Body of pancreas (tissue), 4 donors: ENCODE measurements at regions not wholly inside any gene's neighbourhood (a gene's known extent, or its start where the extent isn't known, plus 50 kb on each side); places are given as distances from the start of the nearest gene placed in this dataset.

ENCODE experiments used
- ATAC-seq: fragments of 150-250 bp; one replicate; pipeline ENCODE4 v1.9.1; 2016
- DNase-seq, 4 donors: peaks; one replicate each; pipeline ENCODE4 v3.0.0-alpha.2; 2019
- H3K27ac ChIP-seq, 4 donors: fragments of 200-600 bp; sonication (generic); 1 replicate in 3 of 4; 2 replicates in 1 of 4; pipeline versions ENCODE4 v1.5.1 to v1.6.1; 2016 to 2019; ENCODE audit warnings: mild to moderate bottlenecking in 1 of 4, mixed read lengths in 1 of 4, moderate library complexity in 1 of 4
- H3K27me3 ChIP-seq, 2 donors: fragments of 200-600 bp; sonication (generic); one replicate each; pipeline ENCODE4 v1.6.0; 2016; ENCODE audit warnings: mild to moderate bottlenecking in 1 of 2
- H3K36me3 ChIP-seq, 2 donors: fragments of 200-600 bp; sonication (generic); replicated peaks in 1 of 2; 2 replicates each; pipeline ENCODE4 v1.5.1; 2016; ENCODE audit warnings: low read depth in 2 of 2; ENCODE audit not compliant: insufficient read depth in 1 of 2
- H3K4me1 ChIP-seq: fragments of 200-600 bp; sonication (generic); one replicate; pipeline ENCODE4 v1.6.0; 2016
- H3K4me3 ChIP-seq, 2 donors: fragments of 200-600 bp; sonication (generic); 1 replicate in 1 of 2; 2 replicates in 1 of 2; pipeline ENCODE4 v1.5.1; 2016 to 2019
- H3K9me3 ChIP-seq, 3 donors: fragments of 200-600 bp; sonication (generic); 1 replicate in 2 of 3; 2 replicates in 1 of 3; pipeline ENCODE4 v1.5.1; 2016
- CTCF ChIP-seq, 7 experiments: fragments of 450-650 bp in 4 of 7; fragments of 200-600 bp in 3 of 7; sonication (generic) in 3 of 7; IDR thresholded peaks; one replicate each; pipeline ENCODE4 v1.5.1; 2016 to 2019; ENCODE audit warnings: antibody characterized with exemption in 7 of 7
- POLR2A ChIP-seq, 3 donors: fragments of 450-650 bp; IDR thresholded peaks; one replicate each; pipeline ENCODE4 v1.6.1; 2016; ENCODE audit warnings: antibody characterized with exemption in 3 of 3, mild to moderate bottlenecking in 2 of 3
- WGBS, 2 donors: methylation state at CpG; one replicate each; pipeline ENCODE4 v1.1.5; 2017; 5-methylcytosine and 5-hydroxymethylcytosine counted together
- intact Hi-C: fragments of 100-400 bp; cut with DNase I; formaldehyde crosslinking; loops from one replicate; pipeline ENCODE4 v1.15.1; 2023

GRCh38 chr16:73473713-73474112 is 425.8 kb upstream of the ZFHX3 start:
- Histone ChIP-seq H3K27ac (no peak overlapping the region), H3K36me3 (no peaks in the 10 kb centered on the region)
- 57 to 65% methylated on average over 3 of the region's 3 CpGs for WGBS, 2 donors

GRCh38 chr16:73464834-73465233 is 416.9 kb upstream of the ZFHX3 start:
- Histone ChIP-seq H3K27me3 (peaks cover 0 to 4% of the 10 kb centered on the region in 2 donors), H3K27ac (no peak overlapping the region), H3K4me1 (no peaks in the 10 kb centered on the region), H3K9me3 (no peaks in the 10 kb centered on the region), H3K36me3 (no peaks in the 10 kb centered on the region), H3K4me3 (no peak overlapping the region)
- TF ChIP-seq POLR2A (IDR thresholded peaks at IDR 0.05): no peak
- intact Hi-C loops: no loop called here
- no peak for ATAC-seq
- no peak for DNase-seq
- WGBS, 2 donors: 76 to 94% methylated on average over 4 to 11 of the region's 11 CpGs

More at GRCh38 chr16:73473713-73474112, 425.8 kb upstream of the ZFHX3 start:
- Histone ChIP-seq H3K9me3 (no peaks in the 10 kb centered on the region), H3K4me1 (no peaks in the 10 kb centered on the region), H3K27me3 (no peaks in the 10 kb centered on the region), H3K4me3 (no peak overlapping the region)
- intact Hi-C loops: no loop called here
- DNase-seq (no peak), ATAC-seq (no peak)
- no peak for TF ChIP-seq POLR2A (IDR thresholded peaks at IDR 0.05)
- TF ChIP-seq CTCF (IDR thresholded peaks at IDR 0.05): no peak

GRCh38 chr16:73459586-73459985 is 411.7 kb upstream of the ZFHX3 start:
- Histone ChIP-seq H3K27ac (no peak overlapping the region), H3K9me3 (no peaks in the 10 kb centered on the region), H3K4me3 (no peak overlapping the region), H3K27me3 (no peaks in the 10 kb centered on the region), H3K4me1 (no peaks in the 10 kb centered on the region), H3K36me3 (no peaks in the 10 kb centered on the region)
- 74 to 77% methylated on average over 5 of the region's 5 CpGs for WGBS, 2 donors
- no peak for DNase-seq
- intact Hi-C loops: no loop called here
- no peak for ATAC-seq
- TF ChIP-seq CTCF (IDR thresholded peaks at IDR 0.05) (no peak), POLR2A (IDR thresholded peaks at IDR 0.05) (no peak)

GRCh38 chr16:73457851-73458250 is 409.9 kb upstream of the ZFHX3 start:
- Histone ChIP-seq H3K27ac (no peak overlapping the region), H3K4me1 (no peaks in the 10 kb centered on the region), H3K27me3 (no peaks in the 10 kb centered on the region), H3K4me3 (no peak overlapping the region), H3K36me3 (no peaks in the 10 kb centered on the region), H3K9me3 (no peaks in the 10 kb centered on the region)
- intact Hi-C loops: no loop called here
- WGBS, 2 donors: 89 to 100% methylated on average over 1 of the region's 1 CpG
- TF ChIP-seq POLR2A (IDR thresholded peaks at IDR 0.05) (no peak), CTCF (IDR thresholded peaks at IDR 0.05) (no peak)
- ATAC-seq (no peak), DNase-seq (no peak)

- Histone ChIP-seq H3K27me3 (no peaks in the 10 kb centered on the region), H3K4me3 (no peak overlapping the region), H3K4me1 (no peaks in the 10 kb centered on the region), H3K9me3 (no peaks in the 10 kb centered on the region), H3K36me3 (no peaks in the 10 kb centered on the region), H3K27ac (no peak overlapping the region)
- DNase-seq (no peak), ATAC-seq (no peak)
- TF ChIP-seq CTCF (IDR thresholded peaks at IDR 0.05) (no peak), POLR2A (IDR thresholded peaks at IDR 0.05) (no peak)
- intact Hi-C loops: no loop called here
- 82 to 84% methylated on average over 3 of the region's 3 CpGs for WGBS, 2 donors
These were observed 401.0 kb upstream of the ZFHX3 start for GRCh38 chr16:73448970-73449369.
